GM12873 (cell line): ENCODE measurements at regions not wholly inside any gene's neighbourhood (a gene's known extent, or its start where the extent isn't known, plus 50 kb on each side); places are given as distances from the start of the nearest gene placed in this dataset.

Experiments used
- TF ChIP-seq, protein P1 (sequence below): IDR thresholded peaks from 2 replicates; pipeline ENCODE4 v1.5.1; 2012; ENCODE audit warnings: low read depth, mild to moderate bottlenecking, moderate library complexity, low read length, control low read depth; ENCODE audit not compliant: insufficient read depth; ENCODE audit errors: missing control alignments

DNA sequence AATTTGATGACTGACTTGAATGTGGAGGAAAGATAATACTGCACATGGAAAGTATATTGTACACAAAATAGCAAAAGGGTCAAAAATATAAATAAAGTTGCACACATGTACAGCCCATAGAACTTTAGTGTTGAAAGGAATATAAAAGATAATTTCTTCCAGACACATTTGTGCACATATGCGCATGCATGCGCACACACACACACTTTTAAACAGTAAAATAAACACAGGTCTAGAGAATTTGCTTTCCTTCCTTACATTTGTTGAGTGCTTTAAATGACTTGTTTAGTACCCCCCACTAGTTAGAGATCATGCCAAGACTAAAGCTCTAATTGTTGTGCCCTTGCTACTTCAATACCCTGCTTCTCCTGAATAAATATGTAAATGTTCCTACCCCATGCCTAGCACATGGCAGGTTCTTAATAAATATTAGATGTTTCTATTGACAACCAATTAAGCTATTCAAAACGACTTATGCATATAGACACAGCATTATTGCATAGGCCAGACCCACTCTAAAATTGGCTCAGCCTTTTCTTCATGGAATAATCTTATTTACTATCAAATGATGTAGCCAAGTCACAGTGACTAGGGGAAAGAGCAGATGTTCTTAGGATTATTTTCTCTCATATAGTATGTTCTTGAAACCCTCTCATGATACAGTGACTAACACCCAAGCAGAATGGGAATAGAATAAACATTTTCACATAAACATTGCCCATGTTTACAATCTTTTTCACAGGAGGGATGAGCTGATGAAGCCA is 165.5 kb upstream of the ACVR2A start:
- TF ChIP-seq, protein P1, sequence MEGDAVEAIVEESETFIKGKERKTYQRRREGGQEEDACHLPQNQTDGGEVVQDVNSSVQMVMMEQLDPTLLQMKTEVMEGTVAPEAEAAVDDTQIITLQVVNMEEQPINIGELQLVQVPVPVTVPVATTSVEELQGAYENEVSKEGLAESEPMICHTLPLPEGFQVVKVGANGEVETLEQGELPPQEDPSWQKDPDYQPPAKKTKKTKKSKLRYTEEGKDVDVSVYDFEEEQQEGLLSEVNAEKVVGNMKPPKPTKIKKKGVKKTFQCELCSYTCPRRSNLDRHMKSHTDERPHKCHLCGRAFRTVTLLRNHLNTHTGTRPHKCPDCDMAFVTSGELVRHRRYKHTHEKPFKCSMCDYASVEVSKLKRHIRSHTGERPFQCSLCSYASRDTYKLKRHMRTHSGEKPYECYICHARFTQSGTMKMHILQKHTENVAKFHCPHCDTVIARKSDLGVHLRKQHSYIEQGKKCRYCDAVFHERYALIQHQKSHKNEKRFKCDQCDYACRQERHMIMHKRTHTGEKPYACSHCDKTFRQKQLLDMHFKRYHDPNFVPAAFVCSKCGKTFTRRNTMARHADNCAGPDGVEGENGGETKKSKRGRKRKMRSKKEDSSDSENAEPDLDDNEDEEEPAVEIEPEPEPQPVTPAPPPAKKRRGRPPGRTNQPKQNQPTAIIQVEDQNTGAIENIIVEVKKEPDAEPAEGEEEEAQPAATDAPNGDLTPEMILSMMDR = no peak

DNA sequence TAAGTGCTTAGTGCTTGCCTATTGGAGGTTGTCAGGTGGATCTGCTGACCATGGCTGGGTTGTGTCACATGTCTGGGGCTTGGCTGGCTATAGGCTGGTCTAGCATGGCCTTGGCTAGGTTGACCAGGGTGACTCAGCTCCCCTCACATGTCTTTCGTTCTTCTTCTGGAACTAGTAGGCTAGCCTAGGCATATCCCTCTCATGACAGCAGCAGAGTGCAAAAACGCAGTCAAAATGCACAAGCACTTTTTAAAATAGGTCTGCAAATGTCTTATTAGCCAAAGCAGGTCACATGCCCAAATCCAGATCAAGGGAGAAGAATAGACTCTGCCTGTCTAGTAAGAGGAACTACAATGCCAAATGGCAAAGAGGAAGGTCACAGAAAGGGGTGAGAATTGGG is 179.7 kb upstream of the ACVR2A start:
- TF ChIP-seq, protein P1 = no peak

DNA sequence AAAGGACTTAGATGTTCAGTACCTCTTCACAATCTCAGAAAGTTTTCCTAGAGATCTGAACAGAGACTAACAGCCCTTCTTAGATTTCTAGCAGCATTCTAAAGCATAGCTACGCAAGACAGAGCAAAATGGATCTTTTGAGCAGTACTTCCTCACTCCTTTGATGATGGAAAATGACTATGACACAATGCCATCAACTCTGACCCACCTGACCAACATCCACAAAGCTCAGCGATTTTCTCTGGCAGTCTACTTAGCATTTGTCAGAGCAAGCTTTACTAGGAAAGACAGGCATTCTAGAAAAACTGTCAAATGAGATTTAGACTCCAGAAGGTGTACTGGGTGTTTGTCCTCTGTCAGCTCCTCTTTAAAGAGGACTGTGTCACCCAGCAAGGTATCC is 180.9 kb upstream of the ACVR2A start:
- TF ChIP-seq, protein P1 = no peak

DNA sequence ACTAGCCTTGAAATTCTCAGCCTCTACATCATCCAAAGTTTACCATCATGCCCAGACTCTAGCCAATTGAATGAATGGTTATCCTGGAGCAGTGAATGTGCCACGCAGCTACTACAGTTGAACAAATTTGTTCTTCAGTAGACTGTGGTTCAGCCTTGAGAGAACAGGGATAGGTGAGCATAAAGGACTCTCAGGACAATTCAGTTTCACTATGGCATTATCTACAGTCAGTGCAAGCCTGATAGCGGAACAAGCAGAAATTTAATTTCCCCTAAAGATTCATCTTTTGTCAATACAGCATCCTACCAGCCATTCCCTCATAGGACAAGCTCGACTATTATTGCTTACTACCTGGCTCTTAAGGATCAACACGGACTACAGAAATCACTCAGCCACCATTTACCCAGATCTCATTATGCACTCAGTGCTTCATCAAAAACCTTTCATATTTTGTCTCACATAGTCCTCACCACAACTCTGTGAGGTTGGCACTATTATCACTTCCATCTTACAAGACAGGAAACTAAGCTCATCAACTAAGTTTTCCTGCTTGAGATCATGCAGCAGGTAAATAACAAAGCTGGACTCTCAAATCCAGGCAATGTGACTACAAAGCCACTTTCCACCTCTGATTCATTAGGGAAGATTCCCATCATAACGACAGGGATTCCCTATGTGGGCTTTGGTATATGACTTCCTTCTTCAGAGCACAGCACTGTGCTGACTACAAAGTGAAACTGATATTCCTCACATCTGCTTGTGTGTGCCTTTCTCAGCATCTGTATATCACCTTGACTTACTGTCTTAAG is 181.5 kb upstream of the ACVR2A start:
- TF ChIP-seq, protein P1 = no peak

DNA sequence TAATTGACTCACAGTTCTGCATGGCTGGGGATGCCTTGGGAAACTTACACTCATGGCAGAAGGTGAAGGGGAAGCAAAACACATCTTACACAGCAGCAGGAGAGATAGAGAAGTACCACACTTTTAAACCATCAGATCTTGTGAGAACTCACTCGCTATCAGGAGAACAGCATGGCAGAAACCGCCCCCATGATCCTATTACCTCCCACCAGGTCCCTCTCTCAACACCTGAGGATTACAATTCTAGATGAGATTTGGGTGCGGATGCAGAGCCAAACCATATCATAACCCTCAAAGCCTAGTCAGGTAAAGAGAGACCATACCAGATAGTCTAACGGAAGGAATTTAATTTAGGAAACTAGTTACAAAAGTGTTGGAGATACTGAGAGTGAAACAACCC is 182.6 kb upstream of the ACVR2A start:
- TF ChIP-seq, protein P1 = no peak

DNA sequence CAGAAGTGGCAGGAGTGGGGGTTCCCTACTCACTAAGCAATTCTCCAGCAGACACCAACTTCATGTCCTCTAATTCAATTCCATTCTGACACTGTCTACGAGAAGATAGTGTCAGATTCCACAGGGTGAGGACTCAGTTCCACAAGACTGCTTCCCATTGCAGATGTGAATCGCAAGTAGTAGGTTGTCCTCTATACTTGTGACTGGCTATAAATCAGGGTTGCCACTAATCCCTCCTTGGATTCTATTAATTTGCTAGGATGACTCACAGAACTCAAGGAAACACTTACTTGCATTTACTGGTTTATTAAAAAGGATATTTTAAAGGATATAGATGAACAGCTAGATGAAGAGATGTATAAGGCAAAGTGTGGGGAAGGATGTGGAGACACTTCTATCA is 184.1 kb upstream of the ACVR2A start:
- TF ChIP-seq, protein P1 = no peak

DNA sequence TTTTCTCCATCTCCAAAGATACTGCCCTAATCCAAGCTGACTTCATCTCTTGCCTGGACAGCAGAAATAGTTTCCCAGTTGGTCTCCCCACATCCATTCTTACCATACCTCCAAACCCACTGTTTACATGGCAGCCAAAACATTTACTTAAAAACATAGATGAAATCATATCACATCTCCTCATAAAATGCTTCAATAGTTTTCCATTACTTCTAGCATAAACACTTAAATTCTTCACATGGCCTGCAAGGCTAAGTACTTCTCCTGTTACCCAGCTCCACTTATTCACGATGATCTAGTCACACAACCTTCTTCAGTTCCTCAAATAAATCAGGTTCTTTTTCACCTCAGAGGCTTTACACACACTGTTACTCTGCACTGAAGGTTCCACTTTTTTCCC is 185.8 kb upstream of the ACVR2A start:
- TF ChIP-seq, protein P1 = no peak
